RWPE1 (cell line): ENCODE measurements at regions not wholly inside any gene's neighbourhood (a gene's known extent, or its start where the extent isn't known, plus 50 kb on each side); places are given as distances from the start of the nearest gene placed in this dataset.

Source experiments
- CTCF ChIA-PET: fragments of 350-600 bp; sonication (Branson Sonifier 250); formaldehyde crosslinking; extraction: SDS; loops from one replicate; lab custom pipeline; 2021; lab: Yijun Ruan, JAX
- POLR2A ChIA-PET: fragments of 400-600 bp; formaldehyde crosslinking; extraction: SDS; loops from one replicate; lab custom pipeline; 2020; ENCODE audit warnings: antibody characterized with exemption; ENCODE audit not compliant: low non-redundant PET; lab: Yijun Ruan, JAX
- DNase-seq: peaks from one replicate; pipeline ENCODE4 v3.0.0; 2012; ENCODE audit warnings: low spot score
- H3K27ac ChIP-seq: fragments of 450-650 bp; 2 replicates; pipeline ENCODE4 v1.5.1; 2017
- TF ChIP-seq, protein P1 (sequence below): fragments of 450-650 bp; conservative IDR thresholded peaks from 2 replicates; pipeline ENCODE4 v1.5.1; 2017; ENCODE audit warnings: low read depth, mild to moderate bottlenecking

DNA sequence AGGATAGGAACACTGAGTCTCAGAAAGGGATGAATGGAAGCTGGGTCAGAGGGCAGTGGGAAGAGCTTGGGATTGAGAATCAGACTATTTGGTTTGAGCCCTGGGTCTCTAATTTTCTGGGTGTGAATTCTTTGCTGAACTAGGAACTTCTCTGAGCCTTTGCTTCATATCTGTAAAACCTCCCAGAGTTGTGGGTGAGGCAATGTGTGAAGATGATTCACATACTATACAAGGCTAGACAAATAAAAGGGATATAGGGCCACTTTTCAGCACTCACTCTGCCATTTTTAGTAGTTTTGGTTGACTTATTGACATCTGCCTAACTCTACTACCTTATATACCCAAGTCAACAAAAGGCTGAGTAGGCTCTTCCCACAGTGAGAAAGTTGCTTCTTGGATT is 77.7 kb upstream of the JUN start:
- peak; percentile 13 for DNase-seq
- CTCF ChIA-PET, result no interaction called here
- no peak overlapping the region for H3K27ac ChIP-seq
- TF ChIP-seq, protein P1, sequence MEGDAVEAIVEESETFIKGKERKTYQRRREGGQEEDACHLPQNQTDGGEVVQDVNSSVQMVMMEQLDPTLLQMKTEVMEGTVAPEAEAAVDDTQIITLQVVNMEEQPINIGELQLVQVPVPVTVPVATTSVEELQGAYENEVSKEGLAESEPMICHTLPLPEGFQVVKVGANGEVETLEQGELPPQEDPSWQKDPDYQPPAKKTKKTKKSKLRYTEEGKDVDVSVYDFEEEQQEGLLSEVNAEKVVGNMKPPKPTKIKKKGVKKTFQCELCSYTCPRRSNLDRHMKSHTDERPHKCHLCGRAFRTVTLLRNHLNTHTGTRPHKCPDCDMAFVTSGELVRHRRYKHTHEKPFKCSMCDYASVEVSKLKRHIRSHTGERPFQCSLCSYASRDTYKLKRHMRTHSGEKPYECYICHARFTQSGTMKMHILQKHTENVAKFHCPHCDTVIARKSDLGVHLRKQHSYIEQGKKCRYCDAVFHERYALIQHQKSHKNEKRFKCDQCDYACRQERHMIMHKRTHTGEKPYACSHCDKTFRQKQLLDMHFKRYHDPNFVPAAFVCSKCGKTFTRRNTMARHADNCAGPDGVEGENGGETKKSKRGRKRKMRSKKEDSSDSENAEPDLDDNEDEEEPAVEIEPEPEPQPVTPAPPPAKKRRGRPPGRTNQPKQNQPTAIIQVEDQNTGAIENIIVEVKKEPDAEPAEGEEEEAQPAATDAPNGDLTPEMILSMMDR, result no peak
- POLR2A ChIA-PET, result no interaction called here

DNA sequence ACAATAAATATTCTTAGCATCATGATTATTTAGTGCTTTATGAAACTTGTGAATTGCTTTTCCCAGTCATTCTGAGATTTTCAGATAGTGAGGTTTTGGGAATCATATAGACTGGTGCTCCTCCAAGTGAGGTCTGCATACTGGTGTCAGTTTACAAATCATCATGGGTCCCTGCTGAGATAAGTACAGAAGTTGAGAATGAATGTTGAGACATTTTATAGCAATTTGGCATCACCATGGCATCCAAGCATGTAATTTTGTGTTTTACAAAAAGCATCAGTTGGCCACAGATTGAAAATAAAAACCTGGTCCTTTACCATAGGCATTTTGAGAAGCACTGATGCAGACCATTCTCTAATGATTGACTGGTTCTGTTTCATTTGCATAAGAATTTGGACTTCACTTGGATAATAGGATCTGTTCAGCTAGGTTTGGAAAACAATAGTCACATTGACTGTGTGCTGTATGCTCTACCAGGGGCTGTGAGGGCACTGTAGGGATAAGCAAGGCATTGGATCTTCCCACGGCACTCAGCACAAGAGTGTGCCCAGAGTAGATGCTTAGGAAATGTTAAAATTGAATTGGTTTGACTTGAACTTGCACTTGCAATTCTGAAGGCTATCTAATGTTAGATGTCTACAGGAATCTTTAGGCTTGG is 79.0 kb upstream of the JUN start:
- ChIA-PET POLR2A (no interaction called here), CTCF (no interaction called here)

GRCh38 chr1:58864654-58865053 is 80.8 kb upstream of the JUN start:
- no peak overlapping the region for H3K27ac ChIP-seq
- CTCF ChIA-PET, result no interaction called here
- TF ChIP-seq, protein P1, result no peak
- POLR2A ChIA-PET, result no interaction called here
- no peak for DNase-seq

More for the DNA sequence above, 79.0 kb upstream of the JUN start:
- no peak for DNase-seq
- H3K27ac ChIP-seq, result no peak overlapping the region
- TF ChIP-seq, protein P1, result no peak

GRCh38 chr1:58866578-58866977 is 82.7 kb upstream of the JUN start:
- ChIA-PET CTCF (no interaction called here), POLR2A (no interaction called here)
- no peak overlapping the region for H3K27ac ChIP-seq
- DNase-seq, result no peak
- TF ChIP-seq, protein P1, result no peak

GRCh38 chr1:58869638-58870297 is 85.9 kb upstream of the JUN start:
- no peak for DNase-seq
- no peak overlapping the region for H3K27ac ChIP-seq
- TF ChIP-seq, protein P1, result no peak
- ChIA-PET POLR2A (no interaction called here), CTCF (no interaction called here)

DNA sequence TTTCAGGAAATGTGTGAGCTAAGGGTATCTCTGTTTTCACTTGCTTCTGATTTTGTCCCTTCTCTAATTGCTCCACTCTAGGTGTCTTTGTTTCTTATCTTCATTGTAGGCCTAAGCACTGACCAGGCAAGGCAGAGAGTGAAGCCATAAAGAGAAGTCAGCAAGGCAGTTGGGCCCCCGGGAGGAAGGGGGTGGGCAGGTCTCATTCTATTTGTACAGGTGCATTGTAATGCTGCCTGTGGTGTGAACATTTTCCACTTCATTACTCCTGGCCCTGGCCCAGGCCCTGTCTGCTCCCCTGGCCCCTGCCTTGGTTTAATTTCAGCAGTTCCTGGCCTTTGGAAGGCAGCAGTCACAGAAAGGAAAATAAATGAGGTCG is 86.4 kb upstream of the JUN start:
- DNase-seq, result no peak
- CTCF ChIA-PET, result no interaction called here
- TF ChIP-seq, protein P1, result no peak
- POLR2A ChIA-PET, result no interaction called here
- H3K27ac ChIP-seq, result no peak overlapping the region
